GM19238 (cell line): ENCODE measurements at regions not wholly inside any gene's neighbourhood (a gene's known extent, or its start where the extent isn't known, plus 50 kb on each side); places are given as distances from the start of the nearest gene placed in this dataset.

Source experiments
- DNase-seq: peaks from one replicate; pipeline ENCODE4 v3.0.0; 2011; ENCODE audit warnings: low spot score; ENCODE audit not compliant: insufficient read length

GRCh38 chr13:22173610-22174009, 502.7 kb downstream of the FGF9 start:
- no peak for DNase-seq

DNA sequence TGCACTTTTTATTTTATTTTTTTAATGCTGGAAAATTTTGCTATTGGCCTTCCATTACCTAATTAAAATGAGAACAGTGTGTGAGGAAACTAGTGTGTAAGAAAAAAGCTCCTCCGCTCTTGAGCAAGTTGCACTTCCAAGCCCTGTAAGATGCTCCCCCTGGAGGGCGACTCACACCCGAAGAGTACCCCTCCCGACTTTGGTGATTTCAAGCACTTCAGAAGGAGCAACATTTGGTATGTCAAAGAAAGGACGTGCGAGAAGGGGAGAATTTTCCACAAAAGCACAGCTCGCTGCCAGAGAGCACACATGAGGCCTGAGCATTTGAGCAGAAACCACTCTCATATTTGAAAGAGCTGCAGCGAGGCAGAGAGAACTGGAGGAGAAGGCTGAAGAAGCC, 504.4 kb downstream of the FGF9 start:
- DNase-seq: no peak

GRCh38 chr13:22175815-22176214, 504.9 kb downstream of the FGF9 start:
- no peak for DNase-seq

- no peak for DNase-seq
Measured at GRCh38 chr13:22176968-22177520, 506.2 kb downstream of the FGF9 start.

DNA sequence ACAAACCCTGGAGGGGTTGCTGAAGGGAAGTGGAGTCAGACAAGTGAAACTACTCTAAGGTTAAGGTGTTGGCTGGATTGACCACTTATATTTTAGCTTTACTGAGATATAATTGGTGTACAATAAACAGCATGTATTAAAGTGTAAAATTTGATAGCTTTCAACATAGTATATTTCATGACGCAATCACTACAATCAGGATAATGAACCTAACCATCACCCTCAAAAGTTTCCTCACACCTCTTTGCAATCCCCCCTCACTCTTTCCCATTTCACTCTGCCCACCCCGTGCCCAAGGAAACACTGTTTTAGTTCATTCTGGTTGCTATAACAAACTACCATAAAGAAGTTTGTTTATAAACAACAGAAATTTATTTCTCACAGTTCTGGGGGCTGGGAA, 508.0 kb downstream of the FGF9 start:
- DNase-seq: no peak

GRCh38 chr13:22187329-22187728, 516.5 kb downstream of the FGF9 start:
- no peak for DNase-seq

DNA sequence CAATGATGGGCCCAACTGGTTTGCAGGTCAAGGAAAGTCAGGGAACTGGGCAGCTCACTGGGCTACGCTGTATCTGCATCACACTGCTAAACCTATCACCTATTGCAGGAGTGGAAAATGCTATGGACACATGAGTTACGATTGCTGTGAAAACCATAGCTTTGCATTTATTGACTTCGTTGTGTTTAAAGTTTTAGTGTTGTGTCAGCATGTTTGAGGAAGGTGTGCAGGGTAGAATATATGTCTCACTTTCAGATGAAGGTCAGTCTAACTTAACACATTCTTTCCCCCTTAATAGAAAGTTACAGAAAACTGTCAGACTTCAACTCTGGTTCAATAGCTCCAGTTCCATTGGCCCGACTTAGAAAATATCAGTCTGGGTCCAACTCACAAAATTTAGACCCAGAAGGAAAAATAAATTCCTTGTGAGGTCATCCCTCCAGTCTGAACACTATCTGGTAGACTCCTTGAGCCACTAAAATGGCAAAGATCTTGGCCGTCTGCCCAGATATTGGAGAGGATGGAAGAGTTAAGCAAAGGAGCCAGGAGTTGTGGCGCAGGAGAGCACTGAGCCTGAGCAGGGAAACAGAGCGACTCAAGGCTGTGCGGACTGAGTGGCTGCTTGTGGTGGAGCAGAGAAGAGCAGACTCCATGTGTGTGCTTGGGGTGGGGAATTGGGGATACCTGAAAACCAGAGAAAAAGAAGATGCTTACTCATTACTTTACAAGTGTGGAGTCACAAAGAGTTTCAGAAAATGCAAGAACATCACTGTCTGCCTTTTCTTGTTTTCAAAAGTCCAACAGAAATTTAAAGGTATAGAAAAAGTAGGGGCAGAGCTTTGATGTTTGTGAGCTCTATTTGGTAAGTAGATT, 518.5 kb downstream of the FGF9 start:
- DNase-seq: no peak

- no peak for DNase-seq
Measured at GRCh38 chr13:22193070-22193469, 522.2 kb downstream of the FGF9 start.

- DNase-seq: no peak
Measured at GRCh38 chr13:22194106-22194805, 523.4 kb downstream of the FGF9 start.

- no peak for DNase-seq
Measured at GRCh38 chr13:22195726-22196125, 524.9 kb downstream of the FGF9 start.

- DNase-seq: no peak
Measured at GRCh38 chr13:22196777-22197176, 525.9 kb downstream of the FGF9 start.

DNA sequence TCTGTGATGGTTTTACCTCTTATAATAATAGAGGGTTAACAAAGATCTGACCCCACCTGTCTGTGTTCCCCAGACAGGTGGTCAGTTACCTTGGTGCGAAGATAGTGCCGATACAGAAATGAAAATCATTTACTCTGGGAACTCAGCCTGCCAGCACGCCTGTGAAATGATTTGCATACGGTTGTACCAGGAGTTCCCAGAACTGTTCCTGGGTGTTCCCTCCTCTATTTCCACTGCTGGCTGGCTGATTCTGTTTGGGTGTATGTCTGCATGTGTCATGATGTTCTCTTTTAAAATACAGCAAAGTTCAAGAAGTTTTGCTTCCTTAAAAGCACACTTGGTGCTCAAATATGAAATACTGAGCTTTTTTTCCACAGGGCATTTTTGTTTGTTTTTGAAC, 527.1 kb downstream of the FGF9 start:
- DNase-seq: no peak

GRCh38 chr13:22198641-22199217, 527.9 kb downstream of the FGF9 start:
- DNase-seq: no peak

- DNase-seq: no peak
Measured at GRCh38 chr13:22200440-22200839, 529.6 kb downstream of the FGF9 start.

- DNase-seq: no peak
Measured at GRCh38 chr13:22201375-22201925, 530.6 kb downstream of the FGF9 start.

- DNase-seq: no peak
Measured at GRCh38 chr13:22210134-22210930, 539.5 kb downstream of the FGF9 start.

DNA sequence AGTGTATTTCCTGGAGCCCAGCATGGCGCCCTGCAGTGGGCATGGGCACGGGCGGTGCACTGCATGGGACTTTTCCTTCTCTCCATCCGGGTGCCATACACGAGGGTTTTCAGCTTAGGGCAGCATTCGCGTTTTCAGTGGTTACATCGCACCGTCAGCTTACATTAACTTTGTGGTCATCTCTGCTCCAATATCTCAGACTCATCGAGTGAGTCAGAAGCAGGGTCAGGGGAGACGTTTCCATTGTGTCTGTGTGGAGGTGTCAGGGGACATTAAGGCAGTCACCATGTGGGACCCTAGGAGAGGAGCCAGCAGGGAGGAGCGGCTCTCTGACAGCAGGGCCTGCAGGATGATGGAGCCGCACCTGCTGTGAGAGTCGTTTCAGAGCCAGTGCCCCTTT, 541.0 kb downstream of the FGF9 start:
- no peak for DNase-seq

GRCh38 chr13:22212576-22212975, 541.7 kb downstream of the FGF9 start:
- DNase-seq: no peak

- no peak for DNase-seq
Measured at GRCh38 chr13:22214184-22214583, 543.3 kb downstream of the FGF9 start.

DNA sequence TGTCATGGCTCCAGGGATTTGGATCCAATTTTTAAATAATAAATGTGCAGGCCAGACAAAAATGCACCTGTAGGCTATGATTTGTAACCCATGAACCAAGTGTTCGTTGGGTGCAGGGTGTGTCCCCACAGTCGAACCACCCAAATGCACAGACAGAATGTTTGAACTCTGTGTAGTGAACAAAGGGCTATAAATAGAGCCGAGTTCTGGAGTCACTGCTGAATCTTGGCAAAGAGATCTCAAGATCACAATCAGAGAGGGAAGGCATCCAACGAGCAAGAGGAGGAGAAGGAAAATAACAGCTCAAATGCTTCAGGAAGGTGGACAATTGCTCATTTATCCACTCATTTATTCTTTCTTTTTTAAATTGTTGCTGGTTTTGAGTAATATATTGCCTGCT, 547.9 kb downstream of the FGF9 start:
- no peak for DNase-seq

- no peak for DNase-seq
Measured at GRCh38 chr13:22219709-22220108, 548.8 kb downstream of the FGF9 start.
